Effector memory CD4-positive, alpha-beta T cell (primary cell): ENCODE measurements at regions not wholly inside any gene's neighbourhood (a gene's known extent, or its start where the extent isn't known, plus 50 kb on each side); places are given as distances from the start of the nearest gene placed in this dataset.

Experiments used
- DNase-seq, 3 donors: peaks; one replicate each; pipeline ENCODE4 v3.0.0-alpha.2; 2020
- H3K27ac ChIP-seq: 2 replicates; pipeline ENCODE4 v1.7.0; 2013; ENCODE audit warnings: mild to moderate bottlenecking, low read length, moderate library complexity; ENCODE audit not compliant: insufficient read depth, poor library complexity, severe bottlenecking
- H3K27me3 ChIP-seq: replicated peaks from 2 replicates; pipeline ENCODE4 v1.7.0; 2013; ENCODE audit warnings: mild to moderate bottlenecking, low read length; ENCODE audit not compliant: insufficient read depth, control insufficient read depth, poor library complexity, severe bottlenecking
- H3K36me3 ChIP-seq: 2 replicates; pipeline ENCODE4 v1.7.0; 2013; ENCODE audit warnings: mild to moderate bottlenecking, low read length, moderate library complexity; ENCODE audit not compliant: control insufficient read depth, insufficient read depth
- H3K4me1 ChIP-seq: 2 replicates; pipeline ENCODE4 v1.7.0; 2013; ENCODE audit warnings: low read length, mild to moderate bottlenecking; ENCODE audit not compliant: control insufficient read depth, insufficient read depth, poor library complexity, severe bottlenecking
- H3K4me3 ChIP-seq: 2 replicates; pipeline ENCODE4 v1.7.0; 2013; ENCODE audit warnings: low read length, low read depth, mild to moderate bottlenecking; ENCODE audit not compliant: insufficient read depth, poor library complexity, severe bottlenecking
- H3K9me3 ChIP-seq: 2 replicates; pipeline ENCODE4 v1.7.0; 2013; ENCODE audit warnings: mild to moderate bottlenecking, low read length, moderate library complexity; ENCODE audit not compliant: control insufficient read depth

GRCh38 chr1:99180343-99180808 is 83.9 kb upstream of the PLPPR4 start:
- H3K27ac ChIP-seq, result no peak overlapping the region
- no peaks in the 10 kb centered on the region for H3K36me3 ChIP-seq
- H3K4me1 ChIP-seq, result no peaks in the 10 kb centered on the region
- no peak overlapping the region for H3K4me3 ChIP-seq
- no peaks in the 10 kb centered on the region for H3K9me3 ChIP-seq
- no peaks in the 10 kb centered on the region for H3K27me3 ChIP-seq
- DNase-seq, result peak in 2 of 3 donors; percentile 6 to 25

GRCh38 chr1:99180915-99181314 is 83.4 kb upstream of the PLPPR4 start:
- H3K27ac ChIP-seq, result no peak overlapping the region
- no peaks in the 10 kb centered on the region for H3K27me3 ChIP-seq
- no peaks in the 10 kb centered on the region for H3K4me1 ChIP-seq
- H3K4me3 ChIP-seq, result no peak overlapping the region
- H3K9me3 ChIP-seq, result no peaks in the 10 kb centered on the region
- H3K36me3 ChIP-seq, result no peaks in the 10 kb centered on the region
- no peak for DNase-seq

- Histone ChIP-seq H3K36me3 (no peaks in the 10 kb centered on the region), H3K27ac (no peak overlapping the region)
Measured at GRCh38 chr1:99181892-99182291, 82.4 kb upstream of the PLPPR4 start.

GRCh38 chr1:99185196-99185595 is 79.1 kb upstream of the PLPPR4 start:
- Histone ChIP-seq H3K36me3 (no peaks in the 10 kb centered on the region), H3K27me3 (no peaks in the 10 kb centered on the region), H3K4me3 (no peak overlapping the region), H3K27ac (no peak overlapping the region), H3K9me3 (no peaks in the 10 kb centered on the region), H3K4me1 (no peaks in the 10 kb centered on the region)
- DNase-seq, result no peak

More at GRCh38 chr1:99181892-99182291, 82.4 kb upstream of the PLPPR4 start:
- Histone ChIP-seq H3K4me1 (no peaks in the 10 kb centered on the region), H3K9me3 (no peaks in the 10 kb centered on the region), H3K27me3 (no peaks in the 10 kb centered on the region), H3K4me3 (no peak overlapping the region)
- no peak for DNase-seq

- H3K27me3 ChIP-seq, result no peaks in the 10 kb centered on the region
- no peaks in the 10 kb centered on the region for H3K36me3 ChIP-seq
- peaks cover 4% of the 10 kb centered on the region for H3K9me3 ChIP-seq
- H3K4me1 ChIP-seq, result no peaks in the 10 kb centered on the region
- no peak overlapping the region for H3K27ac ChIP-seq
- H3K4me3 ChIP-seq, result no peak overlapping the region
- no peak for DNase-seq
Measured at GRCh38 chr1:99193431-99193830, 70.9 kb upstream of the PLPPR4 start.

GRCh38 chr1:99198393-99198792 is 65.9 kb upstream of the PLPPR4 start:
- Histone ChIP-seq H3K27ac (no peak overlapping the region), H3K36me3 (no peaks in the 10 kb centered on the region), H3K4me1 (no peaks in the 10 kb centered on the region), H3K4me3 (no peak overlapping the region), H3K9me3 (no peaks in the 10 kb centered on the region), H3K27me3 (no peaks in the 10 kb centered on the region)
- DNase-seq, result no peak

- H3K27me3 ChIP-seq, result no peaks in the 10 kb centered on the region
Measured at GRCh38 chr1:99207216-99207615, 57.1 kb upstream of the PLPPR4 start.

More at GRCh38 chr1:99207216-99207615, 57.1 kb upstream of the PLPPR4 start:
- no peak overlapping the region for H3K27ac ChIP-seq
- no peaks in the 10 kb centered on the region for H3K4me1 ChIP-seq
- DNase-seq, result no peak
- H3K9me3 ChIP-seq, result no peaks in the 10 kb centered on the region
- H3K36me3 ChIP-seq, result no peaks in the 10 kb centered on the region
- no peak overlapping the region for H3K4me3 ChIP-seq
